ENCODE measurements at regions not wholly inside any gene's neighbourhood (a gene's known extent, or its start where the extent isn't known, plus 50 kb on each side); places are given as distances from the start of the nearest gene placed in this dataset.

GRCh38 chr9:78620764-78621163, 323.8 kb downstream of the PSAT1 start:
- H3K4me3 ChIP-seq (ENCODE audit: low read depth, low read length), result no peak overlapping the region
- TF ChIP-seq CTCF (IDR thresholded peaks at IDR 0.05; ENCODE audit: insufficient read depth, low read length), result no peak
- DNase-seq (ENCODE audit: low read depth), result peak; percentile 54

- H3K4me3 ChIP-seq (ENCODE audit: low read depth, low read length), result no peak overlapping the region
- DNase-seq (ENCODE audit: low read depth), result no peak
- no peak for TF ChIP-seq CTCF (IDR thresholded peaks at IDR 0.05; ENCODE audit: insufficient read depth, low read length)
Measured at GRCh38 chr9:78622126-78622525, 325.2 kb downstream of the PSAT1 start.

- TF ChIP-seq CTCF (IDR thresholded peaks at IDR 0.05; ENCODE audit: insufficient read depth, low read length), result no peak
- DNase-seq (ENCODE audit: low read depth), result no peak
- H3K4me3 ChIP-seq (ENCODE audit: low read depth, low read length), result no peak overlapping the region
Measured at GRCh38 chr9:78626971-78627370, 330.0 kb downstream of the PSAT1 start.

- DNase-seq (ENCODE audit: low read depth), result no peak
- H3K4me3 ChIP-seq (ENCODE audit: low read depth, low read length), result no peak overlapping the region
- no peak for TF ChIP-seq CTCF (IDR thresholded peaks at IDR 0.05; ENCODE audit: insufficient read depth, low read length)
Measured at GRCh38 chr9:78630966-78631365, 334.0 kb downstream of the PSAT1 start.

- no peak for DNase-seq (ENCODE audit: low read depth)
- no peak for TF ChIP-seq CTCF (IDR thresholded peaks at IDR 0.05; ENCODE audit: insufficient read depth, low read length)
Measured at GRCh38 chr9:78640728-78641127, 343.8 kb downstream of the PSAT1 start.

GRCh38 chr9:78644359-78644758, 347.4 kb downstream of the PSAT1 start:
- no peak for DNase-seq (ENCODE audit: low read depth)
- TF ChIP-seq CTCF (IDR thresholded peaks at IDR 0.05; ENCODE audit: insufficient read depth, low read length), result no peak
- H3K4me3 ChIP-seq (ENCODE audit: low read depth, low read length), result no peak overlapping the region

More at GRCh38 chr9:78640728-78641127, 343.8 kb downstream of the PSAT1 start:
- H3K4me3 ChIP-seq (ENCODE audit: low read depth, low read length), result no peak overlapping the region

GRCh38 chr9:78654324-78654723, 357.4 kb downstream of the PSAT1 start:
- DNase-seq (ENCODE audit: low read depth), result no peak
- no peak for TF ChIP-seq CTCF (IDR thresholded peaks at IDR 0.05; ENCODE audit: insufficient read depth, low read length)
- no peak overlapping the region for H3K4me3 ChIP-seq (ENCODE audit: low read depth, low read length)

Data from fibroblast of the aortic adventitia (primary cell).